Parathyroid adenoma (tissue), 2 donors: ENCODE measurements at regions not wholly inside any gene's neighbourhood (a gene's known extent, or its start where the extent isn't known, plus 50 kb on each side); places are given as distances from the start of the nearest gene placed in this dataset.

ENCODE experiments used
- H2AFZ ChIP-seq: fragments of 300-600 bp; sonication (generic); one replicate; pipeline ENCODE4 v1.7.0; 2017; ENCODE audit warnings: antibody characterized with exemption, mild to moderate bottlenecking
- H3K27ac ChIP-seq: fragments of 300-600 bp; sonication (generic); one replicate; pipeline ENCODE4 v1.7.0; 2017
- H3K27me3 ChIP-seq: fragments of 300-600 bp; sonication (generic); one replicate; pipeline ENCODE4 v1.7.0; 2017; ENCODE audit warnings: low read length; ENCODE audit not compliant: control insufficient read depth, insufficient read depth
- H3K36me3 ChIP-seq: fragments of 300-600 bp; sonication (generic); one replicate; pipeline ENCODE4 v1.7.0; 2017; ENCODE audit warnings: low read length; ENCODE audit not compliant: control insufficient read depth, insufficient read depth
- H3K4me1 ChIP-seq: fragments of 300-600 bp; sonication (generic); one replicate; pipeline ENCODE4 v1.7.0; 2017; ENCODE audit warnings: control low read depth
- H3K4me2 ChIP-seq: fragments of 300-600 bp; sonication (generic); one replicate; pipeline ENCODE4 v1.7.0; 2017; ENCODE audit warnings: low read length
- H3K4me3 ChIP-seq: fragments of 300-600 bp; sonication (generic); one replicate; pipeline ENCODE4 v1.7.0; 2017; ENCODE audit warnings: low read depth, low read length
- H3K79me2 ChIP-seq: fragments of 300-600 bp; sonication (generic); one replicate; pipeline ENCODE4 v1.7.0; 2017; ENCODE audit warnings: control low read depth
- H3K9ac ChIP-seq: fragments of 300-600 bp; sonication (generic); one replicate; pipeline ENCODE4 v1.7.0; 2017; ENCODE audit warnings: mild to moderate bottlenecking
- H3K9me3 ChIP-seq: fragments of 300-600 bp; sonication (generic); one replicate; pipeline ENCODE4 v1.7.0; 2017; ENCODE audit warnings: low read length; ENCODE audit not compliant: control insufficient read depth
- TF ChIP-seq, protein P1 (sequence below): fragments of 300-600 bp; sonication (generic); IDR thresholded peaks from one replicate; pipeline ENCODE4 v1.7.0; 2017; ENCODE audit warnings: antibody characterized with exemption, mild to moderate bottlenecking
- donor health status: primary hyperparathyroidism.

GRCh38 chrX:13469963-13470684 is 99.3 kb upstream of the EGFL6 start:
- H3K4me2 ChIP-seq = no peak overlapping the region
- TF ChIP-seq, protein P1, sequence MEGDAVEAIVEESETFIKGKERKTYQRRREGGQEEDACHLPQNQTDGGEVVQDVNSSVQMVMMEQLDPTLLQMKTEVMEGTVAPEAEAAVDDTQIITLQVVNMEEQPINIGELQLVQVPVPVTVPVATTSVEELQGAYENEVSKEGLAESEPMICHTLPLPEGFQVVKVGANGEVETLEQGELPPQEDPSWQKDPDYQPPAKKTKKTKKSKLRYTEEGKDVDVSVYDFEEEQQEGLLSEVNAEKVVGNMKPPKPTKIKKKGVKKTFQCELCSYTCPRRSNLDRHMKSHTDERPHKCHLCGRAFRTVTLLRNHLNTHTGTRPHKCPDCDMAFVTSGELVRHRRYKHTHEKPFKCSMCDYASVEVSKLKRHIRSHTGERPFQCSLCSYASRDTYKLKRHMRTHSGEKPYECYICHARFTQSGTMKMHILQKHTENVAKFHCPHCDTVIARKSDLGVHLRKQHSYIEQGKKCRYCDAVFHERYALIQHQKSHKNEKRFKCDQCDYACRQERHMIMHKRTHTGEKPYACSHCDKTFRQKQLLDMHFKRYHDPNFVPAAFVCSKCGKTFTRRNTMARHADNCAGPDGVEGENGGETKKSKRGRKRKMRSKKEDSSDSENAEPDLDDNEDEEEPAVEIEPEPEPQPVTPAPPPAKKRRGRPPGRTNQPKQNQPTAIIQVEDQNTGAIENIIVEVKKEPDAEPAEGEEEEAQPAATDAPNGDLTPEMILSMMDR = no peak
- H3K9me3 ChIP-seq = no peaks in the 10 kb centered on the region
- H2AFZ ChIP-seq = no peak overlapping the region
- H3K4me1 ChIP-seq = no peaks in the 10 kb centered on the region
- H3K4me3 ChIP-seq = no peak overlapping the region
- H3K9ac ChIP-seq = no peak overlapping the region
- H3K27ac ChIP-seq = no peak overlapping the region
- H3K27me3 ChIP-seq = no peaks in the 10 kb centered on the region
- H3K79me2 ChIP-seq = no peaks in the 10 kb centered on the region
- no peaks in the 10 kb centered on the region for H3K36me3 ChIP-seq

- TF ChIP-seq, protein P1 = no peak
- H3K9me3 ChIP-seq = no peaks in the 10 kb centered on the region
- no peak overlapping the region for H3K4me3 ChIP-seq
- H2AFZ ChIP-seq = no peak overlapping the region
- H3K36me3 ChIP-seq = no peaks in the 10 kb centered on the region
- H3K27me3 ChIP-seq = no peaks in the 10 kb centered on the region
- no peak overlapping the region for H3K4me2 ChIP-seq
- no peaks in the 10 kb centered on the region for H3K79me2 ChIP-seq
- no peak overlapping the region for H3K27ac ChIP-seq
- H3K9ac ChIP-seq = no peak overlapping the region
- no peaks in the 10 kb centered on the region for H3K4me1 ChIP-seq
Observed at GRCh38 chrX:13468096-13468495, 101.3 kb upstream of the EGFL6 start.

DNA sequence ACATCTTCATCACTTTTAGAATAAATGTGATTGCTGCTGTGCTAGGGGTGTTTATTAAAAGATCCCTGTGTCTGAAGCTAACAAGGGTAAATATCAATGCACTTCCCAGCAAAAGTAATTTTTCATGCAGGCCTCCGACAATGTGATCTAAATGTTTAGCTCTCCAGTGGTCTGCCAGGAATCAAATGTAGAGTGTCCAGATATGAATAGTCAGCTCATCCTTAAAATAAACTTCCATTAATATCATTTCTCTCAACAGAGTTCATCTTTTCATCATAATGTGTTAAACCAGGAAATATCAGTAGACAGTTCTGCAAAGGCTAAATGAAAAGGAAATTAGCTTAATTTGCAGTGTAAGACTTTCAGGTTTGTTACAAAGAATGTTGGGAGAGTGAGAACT is 102.2 kb upstream of the EGFL6 start:
- no peak overlapping the region for H3K4me3 ChIP-seq
- no peak overlapping the region for H3K4me2 ChIP-seq
- no peaks in the 10 kb centered on the region for H3K36me3 ChIP-seq
- no peak overlapping the region for H3K9ac ChIP-seq
- TF ChIP-seq, protein P1 = no peak
- no peaks in the 10 kb centered on the region for H3K79me2 ChIP-seq
- H2AFZ ChIP-seq = no peak overlapping the region
- H3K27me3 ChIP-seq = no peaks in the 10 kb centered on the region
- no peaks in the 10 kb centered on the region for H3K9me3 ChIP-seq
- H3K4me1 ChIP-seq = no peaks in the 10 kb centered on the region
- no peak overlapping the region for H3K27ac ChIP-seq

GRCh38 chrX:13464599-13465275 is 104.7 kb upstream of the EGFL6 start:
- Histone ChIP-seq H2AFZ (no peak overlapping the region), H3K27me3 (no peaks in the 10 kb centered on the region), H3K27ac (no peak overlapping the region), H3K36me3 (no peaks in the 10 kb centered on the region), H3K9me3 (no peaks in the 10 kb centered on the region), H3K4me1 (no peaks in the 10 kb centered on the region), H3K4me3 (no peak overlapping the region), H3K9ac (no peak overlapping the region), H3K4me2 (no peak overlapping the region), H3K79me2 (no peaks in the 10 kb centered on the region)
- TF ChIP-seq, protein P1 = no peak
